Testis (tissue), 2 donors: ENCODE measurements at regions not wholly inside any gene's neighbourhood (a gene's known extent, or its start where the extent isn't known, plus 50 kb on each side); places are given as distances from the start of the nearest gene placed in this dataset.

Experiments used
- DNase-seq: peaks from one replicate; pipeline ENCODE4 v3.0.0-alpha.2; 2019
- H3K27ac ChIP-seq, 2 donors: fragments of 200-600 bp; sonication (generic); one replicate each; pipeline ENCODE4 v1.5.1; 2019
- H3K27me3 ChIP-seq: fragments of 200-600 bp; sonication (generic); one replicate; pipeline ENCODE4 v1.5.1; 2019
- H3K36me3 ChIP-seq: fragments of 200-600 bp; sonication (generic); one replicate; pipeline ENCODE4 v1.5.1; 2017; ENCODE audit warnings: low read depth; ENCODE audit errors: missing control alignments
- H3K4me1 ChIP-seq: fragments of 200-600 bp; sonication (generic); one replicate; pipeline ENCODE4 v1.5.1; 2019
- H3K4me3 ChIP-seq, 2 donors: fragments of 200-600 bp; sonication (generic); one replicate each; pipeline ENCODE4 v1.5.1; 2017 to 2019
- H3K9me3 ChIP-seq: fragments of 200-600 bp; sonication (generic); one replicate; pipeline ENCODE4 v1.5.1; 2017
- CTCF ChIP-seq, 3 experiments: fragments of 450-650 bp in 2 of 3; fragments of 200-600 bp in 1 of 3; sonication (generic) in 1 of 3; IDR thresholded peaks; one replicate each; pipeline ENCODE4 v1.5.1; 2016 to 2019; ENCODE audit warnings: antibody characterized with exemption in 3 of 3, mild to moderate bottlenecking in 2 of 3, moderate library complexity in 1 of 3
- POLR2A ChIP-seq: fragments of 450-650 bp; IDR thresholded peaks from one replicate; pipeline ENCODE4 v1.6.1; 2017; ENCODE audit warnings: antibody characterized with exemption, mild to moderate bottlenecking, moderate library complexity
- WGBS, 2 donors: methylation state at CpG; one replicate each; pipeline ENCODE4 v1.1.5; 2018; 5-methylcytosine and 5-hydroxymethylcytosine counted together
- intact Hi-C: fragments of 100-400 bp; cut with DNase I; formaldehyde crosslinking; loops from one replicate; pipeline ENCODE4 v1.15.1; 2023; ENCODE audit warnings: low total_unique reads

DNA sequence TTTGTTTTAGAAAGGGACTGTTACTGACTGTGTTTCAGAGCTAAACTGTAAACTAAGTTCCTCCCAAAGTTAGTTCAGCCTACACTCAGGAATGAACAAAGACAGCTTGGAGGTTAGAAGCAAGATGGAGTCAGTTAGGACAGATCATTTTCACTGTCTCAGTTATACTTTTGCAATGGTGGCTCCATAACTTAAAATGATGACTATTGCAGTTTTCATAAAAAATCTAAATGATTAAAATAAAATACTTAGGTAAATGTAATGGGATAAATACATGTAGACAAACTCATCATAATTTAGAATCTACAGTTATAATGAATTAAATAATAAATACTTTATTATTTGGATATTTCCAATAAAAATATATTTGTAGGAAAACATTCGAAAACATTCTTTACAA lies 590.6 kb downstream of the EPHA7 start:
- Histone ChIP-seq H3K4me1 (no peaks in the 10 kb centered on the region), H3K27me3 (no peaks in the 10 kb centered on the region), H3K27ac (no peak overlapping the region), H3K9me3 (no peaks in the 10 kb centered on the region), H3K4me3 (no peak overlapping the region), H3K36me3 (no peaks in the 10 kb centered on the region)
- intact Hi-C loops: no loop called here
- TF ChIP-seq POLR2A: no peak
- no peak for TF ChIP-seq CTCF (IDR thresholded peaks at IDR 0.05)
- no peak for DNase-seq
- WGBS, 2 donors: 94 to 97% methylated on average over 1 of the region's 1 CpG

DNA sequence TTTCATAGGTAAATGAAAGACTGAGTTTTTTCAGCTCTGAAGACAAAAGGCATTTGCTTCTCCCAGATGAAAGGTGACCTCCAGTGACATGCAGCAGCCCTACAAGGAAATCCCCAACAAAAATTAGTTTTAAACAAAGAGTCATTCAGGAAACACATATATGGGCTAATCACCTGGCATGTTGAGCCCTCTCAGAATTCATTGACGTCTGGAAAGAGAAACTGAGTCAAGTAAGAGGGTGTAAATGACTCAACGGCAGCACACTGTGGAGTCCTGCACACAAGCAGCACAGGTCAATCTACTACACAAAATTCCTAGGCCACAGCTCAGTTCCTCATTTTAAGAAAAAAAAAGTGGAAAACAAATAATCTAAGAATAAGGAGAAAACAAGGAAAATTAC lies 592.3 kb downstream of the EPHA7 start:
- H3K4me3 ChIP-seq: no peak overlapping the region
- intact Hi-C loops: no loop called here
- WGBS, 2 donors: 89 to 91% methylated on average over 2 of the region's 2 CpGs
- H3K4me1 ChIP-seq: no peaks in the 10 kb centered on the region
- H3K27me3 ChIP-seq: no peaks in the 10 kb centered on the region
- no peaks in the 10 kb centered on the region for H3K9me3 ChIP-seq
- no peaks in the 10 kb centered on the region for H3K36me3 ChIP-seq
- no peak overlapping the region for H3K27ac ChIP-seq
- no peak for DNase-seq
- TF ChIP-seq CTCF (IDR thresholded peaks at IDR 0.05) (no peak), POLR2A (no peak)

DNA sequence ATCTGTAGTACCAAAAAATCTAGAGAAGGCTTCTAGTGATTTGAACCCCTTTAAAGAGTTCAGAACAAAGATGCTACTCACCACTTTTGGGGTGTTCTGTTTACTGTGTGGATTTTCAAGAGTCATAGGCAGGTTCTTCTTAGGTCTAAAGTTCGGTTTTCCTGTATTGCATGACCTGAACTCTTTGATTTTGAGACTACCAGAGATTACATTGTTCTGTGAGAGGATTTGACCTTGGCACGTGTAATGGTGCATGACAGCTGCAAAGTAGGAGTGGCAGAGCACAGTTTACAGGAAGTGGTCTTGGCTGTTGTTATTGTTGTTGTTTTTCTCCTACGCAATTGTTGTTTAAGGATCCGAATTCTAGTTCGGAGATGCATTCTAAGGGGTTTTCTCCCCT lies 592.7 kb downstream of the EPHA7 start:
- Histone ChIP-seq H3K27ac (no peak overlapping the region), H3K9me3 (no peaks in the 10 kb centered on the region), H3K4me1 (no peaks in the 10 kb centered on the region), H3K36me3 (no peaks in the 10 kb centered on the region), H3K4me3 (no peak overlapping the region), H3K27me3 (no peaks in the 10 kb centered on the region)
- 61 to 69% methylated on average over 5 of the region's 5 CpGs for WGBS, 2 donors
- TF ChIP-seq CTCF (IDR thresholded peaks at IDR 0.05) (no peak), POLR2A (no peak)
- no peak for DNase-seq
- intact Hi-C loops: no loop called here

GRCh38 chr6:92822222-92822621 lies 597.1 kb downstream of the EPHA7 start:
- Histone ChIP-seq H3K4me3 (no peak overlapping the region), H3K27ac (no peak overlapping the region), H3K36me3 (no peaks in the 10 kb centered on the region), H3K27me3 (no peaks in the 10 kb centered on the region), H3K4me1 (no peaks in the 10 kb centered on the region), H3K9me3 (no peaks in the 10 kb centered on the region)
- intact Hi-C loops: no loop called here
- 45 to 49% methylated on average over 4 of the region's 4 CpGs for WGBS, 2 donors
- no peak for DNase-seq
- TF ChIP-seq CTCF (IDR thresholded peaks at IDR 0.05) (no peak), POLR2A (no peak)

GRCh38 chr6:92820601-92821000 lies 598.8 kb downstream of the EPHA7 start:
- no peak overlapping the region for H3K27ac ChIP-seq
- WGBS, 2 donors: 69 to 71% methylated on average over 6 of the region's 6 CpGs
- H3K36me3 ChIP-seq: no peaks in the 10 kb centered on the region
- no peak for DNase-seq
- H3K27me3 ChIP-seq: no peaks in the 10 kb centered on the region
- intact Hi-C loops: no loop called here
- H3K4me1 ChIP-seq: no peaks in the 10 kb centered on the region
- TF ChIP-seq CTCF (IDR thresholded peaks at IDR 0.05): no peak
- TF ChIP-seq POLR2A: no peak
- no peaks in the 10 kb centered on the region for H3K9me3 ChIP-seq
- H3K4me3 ChIP-seq: no peak overlapping the region
